Gastrocnemius medialis (tissue), 4 donors: ENCODE measurements at regions not wholly inside any gene's neighbourhood (a gene's known extent, or its start where the extent isn't known, plus 50 kb on each side); places are given as distances from the start of the nearest gene placed in this dataset.

Experiments used
- POLR2A ChIP-seq, 2 donors: fragments of 450-650 bp; IDR thresholded peaks; one replicate each; pipeline ENCODE4 v1.6.1; 2017; ENCODE audit warnings: antibody characterized with exemption in 2 of 2, mild to moderate bottlenecking in 2 of 2, moderate library complexity in 2 of 2
- TF ChIP-seq, protein P1 (sequence below), 5 experiments: fragments of 450-650 bp in 3 of 5; fragments of 200-600 bp in 2 of 5; sonication (generic) in 2 of 5; IDR thresholded peaks in 4 of 5; conservative IDR thresholded peaks in 1 of 5; 1 replicate in 4 of 5; 2 replicates in 1 of 5; pipeline ENCODE4 v1.5.1; 2016 to 2019; ENCODE audit warnings: antibody characterized with exemption in 5 of 5, mild to moderate bottlenecking in 3 of 5, moderate library complexity in 3 of 5

DNA sequence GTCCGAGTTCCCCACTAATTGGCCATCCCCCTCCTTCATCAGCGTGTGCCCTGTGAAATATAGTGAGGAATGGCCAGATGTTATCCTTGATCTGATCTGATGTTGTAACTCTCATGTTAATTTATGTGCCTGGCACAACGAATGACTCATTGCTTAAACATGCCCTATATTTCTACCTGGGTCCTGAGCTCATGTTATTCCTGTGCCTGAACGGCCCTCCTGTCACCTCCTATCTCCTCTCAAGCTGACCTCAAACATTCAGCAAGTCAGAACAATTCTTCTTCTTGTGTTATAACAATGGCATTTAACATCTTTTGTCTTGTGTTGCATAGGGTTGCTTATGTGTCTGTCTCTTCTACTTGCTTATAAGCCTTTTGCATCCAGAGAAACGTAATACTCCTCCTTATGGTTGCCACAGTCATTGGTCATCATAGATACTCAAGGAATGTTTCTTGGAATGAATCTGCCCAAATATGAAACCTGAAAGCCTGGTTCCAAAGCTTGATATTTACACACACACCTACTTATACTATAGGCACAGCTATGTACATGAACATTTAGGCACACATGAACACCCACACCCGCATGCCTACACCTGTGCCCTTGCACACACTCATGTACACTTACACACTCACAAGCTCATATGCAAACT lies 80.2 kb upstream of the PHLPP1 start:
- TF ChIP-seq POLR2A (IDR thresholded peaks at IDR 0.05) = no peak
- TF ChIP-seq, protein P1, sequence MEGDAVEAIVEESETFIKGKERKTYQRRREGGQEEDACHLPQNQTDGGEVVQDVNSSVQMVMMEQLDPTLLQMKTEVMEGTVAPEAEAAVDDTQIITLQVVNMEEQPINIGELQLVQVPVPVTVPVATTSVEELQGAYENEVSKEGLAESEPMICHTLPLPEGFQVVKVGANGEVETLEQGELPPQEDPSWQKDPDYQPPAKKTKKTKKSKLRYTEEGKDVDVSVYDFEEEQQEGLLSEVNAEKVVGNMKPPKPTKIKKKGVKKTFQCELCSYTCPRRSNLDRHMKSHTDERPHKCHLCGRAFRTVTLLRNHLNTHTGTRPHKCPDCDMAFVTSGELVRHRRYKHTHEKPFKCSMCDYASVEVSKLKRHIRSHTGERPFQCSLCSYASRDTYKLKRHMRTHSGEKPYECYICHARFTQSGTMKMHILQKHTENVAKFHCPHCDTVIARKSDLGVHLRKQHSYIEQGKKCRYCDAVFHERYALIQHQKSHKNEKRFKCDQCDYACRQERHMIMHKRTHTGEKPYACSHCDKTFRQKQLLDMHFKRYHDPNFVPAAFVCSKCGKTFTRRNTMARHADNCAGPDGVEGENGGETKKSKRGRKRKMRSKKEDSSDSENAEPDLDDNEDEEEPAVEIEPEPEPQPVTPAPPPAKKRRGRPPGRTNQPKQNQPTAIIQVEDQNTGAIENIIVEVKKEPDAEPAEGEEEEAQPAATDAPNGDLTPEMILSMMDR (IDR thresholded peaks at IDR 0.05 in 4 of 5, conservative IDR thresholded peaks at IDR 0.05 in 1 of 5) = no peak
